ENCODE measurements at regions not wholly inside any gene's neighbourhood (a gene's known extent, or its start where the extent isn't known, plus 50 kb on each side); places are given as distances from the start of the nearest gene placed in this dataset.
A peak's percentile ranks its signal among the peaks of the same experiment; 100 is the strongest.

DNA sequence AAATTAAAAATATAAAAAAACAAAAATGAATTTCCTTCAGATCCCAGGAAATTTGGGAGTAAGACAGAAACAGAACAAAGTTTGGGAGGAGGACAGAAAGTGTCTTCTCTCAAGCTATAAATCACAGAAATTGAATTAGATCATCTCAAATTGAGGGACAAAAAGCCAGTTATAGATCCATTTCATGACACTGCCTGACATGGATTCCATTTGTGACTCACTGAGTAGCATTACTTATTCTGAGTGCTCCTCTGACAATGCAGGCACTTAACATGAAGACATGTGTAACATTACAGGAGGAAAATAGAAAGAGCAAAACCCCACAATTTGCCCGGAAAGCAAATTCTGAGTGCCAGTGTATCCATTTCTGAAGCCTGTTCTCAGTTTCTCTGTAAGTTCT, 63.9 kb upstream of the CREB1 start:
- Mint-ChIP-seq H3K9me3 (no peaks in the 10 kb centered on the region), H3K27me3 (ENCODE audit: low read depth in 2 of 2) (peaks cover 0 to 5% of the 10 kb centered on the region in 2 donors), H3K4me3 (no peak overlapping the region), H3K27ac (no peak overlapping the region), H3K36me3 (no peaks in the 10 kb centered on the region), H3K4me1 (peaks cover 11 to 27% of the 10 kb centered on the region in 2 donors)
- H3K27me3 ChIP-seq (ENCODE audit: control insufficient read depth, insufficient read depth, low read length) = no peaks in the 10 kb centered on the region
- no peak overlapping the region for H3K27ac ChIP-seq (ENCODE audit: low read length)
- no peak for ATAC-seq
- WGBS (ENCODE audit: insufficient coverage) = 100% methylated on average over 1 of the region's 1 CpG
- H3K36me3 ChIP-seq (ENCODE audit: control insufficient read depth, insufficient read depth, low read length) = no peaks in the 10 kb centered on the region
- H3K4me3 ChIP-seq (ENCODE audit: low read length) = no peak overlapping the region
- no peak for DNase-seq
- intact Hi-C loops (cut with micrococcal nuclease) = loop anchor here (2.0 kb wide), 2 partner anchors 43 to 63 kb away; partner anchors contain the start of gene CREB1
- H3K9me3 ChIP-seq (ENCODE audit: control insufficient read depth, insufficient read depth, low read length) = no peaks in the 10 kb centered on the region
- TF ChIP-seq, protein P1, sequence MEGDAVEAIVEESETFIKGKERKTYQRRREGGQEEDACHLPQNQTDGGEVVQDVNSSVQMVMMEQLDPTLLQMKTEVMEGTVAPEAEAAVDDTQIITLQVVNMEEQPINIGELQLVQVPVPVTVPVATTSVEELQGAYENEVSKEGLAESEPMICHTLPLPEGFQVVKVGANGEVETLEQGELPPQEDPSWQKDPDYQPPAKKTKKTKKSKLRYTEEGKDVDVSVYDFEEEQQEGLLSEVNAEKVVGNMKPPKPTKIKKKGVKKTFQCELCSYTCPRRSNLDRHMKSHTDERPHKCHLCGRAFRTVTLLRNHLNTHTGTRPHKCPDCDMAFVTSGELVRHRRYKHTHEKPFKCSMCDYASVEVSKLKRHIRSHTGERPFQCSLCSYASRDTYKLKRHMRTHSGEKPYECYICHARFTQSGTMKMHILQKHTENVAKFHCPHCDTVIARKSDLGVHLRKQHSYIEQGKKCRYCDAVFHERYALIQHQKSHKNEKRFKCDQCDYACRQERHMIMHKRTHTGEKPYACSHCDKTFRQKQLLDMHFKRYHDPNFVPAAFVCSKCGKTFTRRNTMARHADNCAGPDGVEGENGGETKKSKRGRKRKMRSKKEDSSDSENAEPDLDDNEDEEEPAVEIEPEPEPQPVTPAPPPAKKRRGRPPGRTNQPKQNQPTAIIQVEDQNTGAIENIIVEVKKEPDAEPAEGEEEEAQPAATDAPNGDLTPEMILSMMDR (IDR thresholded peaks at IDR 0.05) = no peak
- H3K4me1 ChIP-seq (ENCODE audit: control insufficient read depth, insufficient read depth, low read length) = peaks cover 6% of the 10 kb centered on the region

DNA sequence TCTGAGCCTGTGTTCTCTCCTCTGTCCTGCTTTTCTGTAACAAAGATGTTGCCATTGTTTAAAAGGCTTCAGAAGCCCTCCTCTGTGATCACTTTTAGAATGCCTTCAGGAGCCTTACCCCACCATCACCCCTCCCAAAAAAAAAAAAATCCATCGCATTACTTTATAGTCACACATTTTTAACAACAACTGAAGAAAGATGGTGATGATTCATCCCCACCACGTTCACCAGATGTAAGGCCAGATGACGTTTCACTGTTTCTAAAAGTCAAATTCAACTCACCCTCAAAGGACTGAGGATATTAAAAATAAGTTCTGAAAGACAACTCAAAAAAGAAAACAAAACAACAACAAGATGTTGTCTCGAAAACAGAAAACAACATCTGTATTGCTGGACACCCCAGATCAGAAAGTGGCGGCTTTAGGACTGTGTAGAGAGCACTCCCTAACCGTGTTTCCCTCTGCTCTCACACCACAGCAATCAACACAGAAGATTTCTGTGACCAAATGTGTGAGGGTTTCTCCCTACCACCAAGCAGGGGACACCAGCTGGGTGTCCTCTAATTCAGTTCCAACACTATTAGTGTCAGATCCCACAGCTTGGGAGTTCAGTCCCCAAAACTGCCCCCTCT, 61.9 kb upstream of the CREB1 start:
- H3K36me3 Mint-ChIP-seq = no peaks in the 10 kb centered on the region
- Histone ChIP-seq H3K4me3 (ENCODE audit: low read length) (no peak overlapping the region), H3K27me3 (ENCODE audit: control insufficient read depth, insufficient read depth, low read length) (no peaks in the 10 kb centered on the region), H3K4me1 (ENCODE audit: control insufficient read depth, insufficient read depth, low read length) (peaks cover 3% of the 10 kb centered on the region), H3K9me3 (ENCODE audit: control insufficient read depth, insufficient read depth, low read length) (no peaks in the 10 kb centered on the region), H3K27ac (ENCODE audit: low read length) (no peak overlapping the region), H3K36me3 (ENCODE audit: control insufficient read depth, insufficient read depth, low read length) (no peaks in the 10 kb centered on the region)
- 32% methylated on average over 5 of the region's 6 CpGs for WGBS (ENCODE audit: insufficient coverage)
- TF ChIP-seq, protein P1 (IDR thresholded peaks at IDR 0.05) = no peak
- H3K4me1 Mint-ChIP-seq = peaks cover 11 to 27% of the 10 kb centered on the region in 2 donors
- ATAC-seq (peak; percentile 73 to 83 (median 82)), DNase-seq (peak in 1 of 2 donors; percentile 29)
- no peaks in the 10 kb centered on the region for H3K9me3 Mint-ChIP-seq
- peak overlapping the region; percentile 32 to 87 for H3K27ac Mint-ChIP-seq
- intact Hi-C loops (cut with micrococcal nuclease) = loop anchor here (2.0 kb wide), 2 partner anchors 45 to 61 kb away; partner anchors contain the start of gene CREB1
- peaks cover 5 to 8% of the 10 kb centered on the region in 2 donors for H3K27me3 Mint-ChIP-seq (ENCODE audit: low read depth in 2 of 2)
- peak overlapping the region; percentile 11 for H3K4me3 Mint-ChIP-seq

DNA sequence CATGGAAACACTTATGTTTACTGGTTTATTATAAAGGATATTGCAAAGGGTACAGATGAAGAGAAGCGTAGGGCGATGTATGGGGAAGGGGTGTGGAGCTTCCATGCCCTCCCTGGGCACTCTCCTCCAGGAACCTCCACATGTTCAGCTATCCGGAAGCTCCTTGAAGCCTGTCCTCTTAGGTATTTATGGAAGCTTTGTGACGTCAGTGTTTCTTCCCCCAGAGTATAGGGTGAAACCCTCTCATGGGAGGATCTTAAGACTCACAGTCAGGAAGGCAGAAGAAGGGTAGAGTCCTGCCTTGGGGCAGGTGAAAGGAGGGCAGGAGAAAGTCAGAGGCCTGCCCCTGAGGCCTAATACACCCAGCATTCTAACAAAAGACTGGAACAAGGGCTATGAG, 61.3 kb upstream of the CREB1 start:
- Histone ChIP-seq H3K36me3 (ENCODE audit: control insufficient read depth, insufficient read depth, low read length) (no peaks in the 10 kb centered on the region), H3K27me3 (ENCODE audit: control insufficient read depth, insufficient read depth, low read length) (no peaks in the 10 kb centered on the region), H3K4me1 (ENCODE audit: control insufficient read depth, insufficient read depth, low read length) (peaks cover 6% of the 10 kb centered on the region), H3K9me3 (ENCODE audit: control insufficient read depth, insufficient read depth, low read length) (no peaks in the 10 kb centered on the region), H3K27ac (ENCODE audit: low read length) (no peak overlapping the region), H3K4me3 (ENCODE audit: low read length) (no peak overlapping the region)
- no peaks in the 10 kb centered on the region for H3K9me3 Mint-ChIP-seq
- peak overlapping the region; percentile 32 to 87 for H3K27ac Mint-ChIP-seq
- intact Hi-C loops (cut with micrococcal nuclease) = no loop called here
- H3K27me3 Mint-ChIP-seq (ENCODE audit: low read depth in 2 of 2) = peaks cover 1 to 11% of the 10 kb centered on the region in 2 donors
- 92% methylated on average over 4 of the region's 4 CpGs for WGBS (ENCODE audit: insufficient coverage)
- ATAC-seq (peak in 1 of 3 donors; percentile 3), DNase-seq (no peak)
- H3K36me3 Mint-ChIP-seq = no peaks in the 10 kb centered on the region
- TF ChIP-seq, protein P1 (IDR thresholded peaks at IDR 0.05) = no peak
- peaks cover 11 to 24% of the 10 kb centered on the region in 2 donors for H3K4me1 Mint-ChIP-seq
- H3K4me3 Mint-ChIP-seq = no peak overlapping the region

DNA sequence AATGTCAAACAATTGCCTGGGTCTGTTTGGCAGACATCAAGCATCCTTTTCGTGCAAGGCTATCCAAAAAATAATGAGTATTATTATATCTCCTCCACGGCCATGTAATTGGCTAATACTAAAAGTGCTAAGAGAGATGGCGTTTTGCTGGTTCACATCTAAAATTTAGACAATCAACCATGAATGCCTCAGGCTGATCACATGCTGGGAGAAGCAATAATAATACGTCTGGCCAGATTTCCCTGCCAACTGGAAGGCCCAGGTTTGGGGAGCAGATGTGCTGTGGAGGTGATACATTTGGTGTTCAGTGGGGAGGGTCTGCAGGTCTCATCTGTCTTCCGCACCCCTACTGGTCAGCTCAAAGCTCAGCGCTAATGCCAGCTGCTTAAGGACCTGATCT, 60.3 kb upstream of the CREB1 start:
- Histone ChIP-seq H3K4me3 (ENCODE audit: low read length) (no peak overlapping the region), H3K9me3 (ENCODE audit: control insufficient read depth, insufficient read depth, low read length) (no peaks in the 10 kb centered on the region), H3K36me3 (ENCODE audit: control insufficient read depth, insufficient read depth, low read length) (no peaks in the 10 kb centered on the region), H3K4me1 (ENCODE audit: control insufficient read depth, insufficient read depth, low read length) (peaks cover 6% of the 10 kb centered on the region), H3K27ac (ENCODE audit: low read length) (no peak overlapping the region), H3K27me3 (ENCODE audit: control insufficient read depth, insufficient read depth, low read length) (no peaks in the 10 kb centered on the region)
- WGBS (ENCODE audit: insufficient coverage) = 89% methylated on average over 6 of the region's 6 CpGs
- no peak for DNase-seq
- Mint-ChIP-seq H3K27ac (no peak overlapping the region), H3K9me3 (no peaks in the 10 kb centered on the region), H3K4me1 (peaks cover 11 to 22% of the 10 kb centered on the region in 2 donors), H3K36me3 (no peaks in the 10 kb centered on the region), H3K4me3 (no peak overlapping the region), H3K27me3 (ENCODE audit: low read depth in 2 of 2) (peaks cover 0 to 11% of the 10 kb centered on the region in 2 donors)
- intact Hi-C loops (cut with micrococcal nuclease) = no loop called here
- TF ChIP-seq, protein P1 (IDR thresholded peaks at IDR 0.05) = no peak
- ATAC-seq = no peak

Measured in natural killer cell (primary cell).